Liver (tissue), 3 donors: ENCODE measurements at regions not wholly inside any gene's neighbourhood (a gene's known extent, or its start where the extent isn't known, plus 50 kb on each side); places are given as distances from the start of the nearest gene placed in this dataset.

Experiments used
- CTCF ChIP-seq: fragments of 150-350 bp; IDR thresholded peaks from 2 replicates; pipeline ENCODE4 v1.5.1; 2017; ENCODE audit warnings: improper control_type of control experiment, low read depth, low read length; ENCODE audit not compliant: missing input control
- EGR1 ChIP-seq, 2 donors: IDR thresholded peaks; 2 replicates each; pipeline ENCODE4 v1.6.1; 2016 to 2018; ENCODE audit warnings: antibody characterized with exemption in 2 of 2, low read depth in 2 of 2
- GABPA ChIP-seq, 2 donors: IDR thresholded peaks in 1 of 2; conservative IDR thresholded peaks in 1 of 2; 2 replicates each; pipeline ENCODE4 v1.6.1; 2016; ENCODE audit warnings: antibody characterized with exemption in 2 of 2, mild to moderate bottlenecking in 1 of 2, moderate library complexity in 1 of 2
- JUND ChIP-seq, 2 donors: IDR thresholded peaks; 2 replicates each; pipeline ENCODE4 v1.6.1; 2016; ENCODE audit warnings: antibody characterized with exemption in 2 of 2
- MAX ChIP-seq: IDR thresholded peaks from 2 replicates; pipeline ENCODE4 v1.6.1; 2016; ENCODE audit warnings: antibody characterized with exemption
- NR2F2 ChIP-seq: IDR thresholded peaks from 2 replicates; pipeline ENCODE4 v1.6.1; 2016; ENCODE audit warnings: antibody characterized with exemption
- TAF1 ChIP-seq: conservative IDR thresholded peaks from 2 replicates; pipeline ENCODE4 v1.6.1; 2016; ENCODE audit warnings: antibody characterized with exemption, mild to moderate bottlenecking
- TF ChIP-seq, protein P1 (sequence below): IDR thresholded peaks from 2 replicates; pipeline ENCODE4 v1.6.1; 2016; ENCODE audit warnings: antibody characterized with exemption
- donor health status: healthy.
- donor health status: healthy.

GRCh38 chr5:23303435-23303834 is 204.0 kb upstream of the PRDM9 start:
- TF ChIP-seq CTCF (no peak), JUND (IDR thresholded peaks at IDR 0.05) (no peak), TAF1 (no peak), EGR1 (IDR thresholded peaks at IDR 0.05; ENCODE audit: low read depth in 2 of 2) (no peak), NR2F2 (no peak), MAX (no peak), GABPA (IDR thresholded peaks at IDR 0.05 in 1 of 2, conservative IDR thresholded peaks at IDR 0.05 in 1 of 2) (no peak)
- TF ChIP-seq, protein P1, sequence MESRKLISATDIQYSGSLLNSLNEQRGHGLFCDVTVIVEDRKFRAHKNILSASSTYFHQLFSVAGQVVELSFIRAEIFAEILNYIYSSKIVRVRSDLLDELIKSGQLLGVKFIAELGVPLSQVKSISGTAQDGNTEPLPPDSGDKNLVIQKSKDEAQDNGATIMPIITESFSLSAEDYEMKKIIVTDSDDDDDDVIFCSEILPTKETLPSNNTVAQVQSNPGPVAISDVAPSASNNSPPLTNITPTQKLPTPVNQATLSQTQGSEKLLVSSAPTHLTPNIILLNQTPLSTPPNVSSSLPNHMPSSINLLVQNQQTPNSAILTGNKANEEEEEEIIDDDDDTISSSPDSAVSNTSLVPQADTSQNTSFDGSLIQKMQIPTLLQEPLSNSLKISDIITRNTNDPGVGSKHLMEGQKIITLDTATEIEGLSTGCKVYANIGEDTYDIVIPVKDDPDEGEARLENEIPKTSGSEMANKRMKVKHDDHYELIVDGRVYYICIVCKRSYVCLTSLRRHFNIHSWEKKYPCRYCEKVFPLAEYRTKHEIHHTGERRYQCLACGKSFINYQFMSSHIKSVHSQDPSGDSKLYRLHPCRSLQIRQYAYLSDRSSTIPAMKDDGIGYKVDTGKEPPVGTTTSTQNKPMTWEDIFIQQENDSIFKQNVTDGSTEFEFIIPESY, result no peak
